Breast epithelium (tissue), 4 donors: ENCODE measurements at regions not wholly inside any gene's neighbourhood (a gene's known extent, or its start where the extent isn't known, plus 50 kb on each side); places are given as distances from the start of the nearest gene placed in this dataset.

Experiments
- DNase-seq, 2 donors: peaks; one replicate each; pipeline ENCODE4 v3.0.0-alpha.2; 2019; ENCODE audit warnings: low spot score in 2 of 2
- H3K27ac ChIP-seq, 2 donors: fragments of 200-600 bp; sonication (generic) in 1 of 2; one replicate each; pipeline ENCODE4 v1.5.1; 2016 to 2019; ENCODE audit warnings: mild to moderate bottlenecking in 1 of 2
- H3K27me3 ChIP-seq, 2 donors: fragments of 200-600 bp; sonication (generic) in 1 of 2; one replicate each; pipeline versions ENCODE4 v1.5.1 to v1.6.0; 2017 to 2019; ENCODE audit warnings: control low read depth in 1 of 2, mild to moderate bottlenecking in 1 of 2
- H3K36me3 ChIP-seq: fragments of 200-600 bp; one replicate; pipeline ENCODE4 v1.5.1; 2019
- H3K4me1 ChIP-seq, 2 donors: fragments of 200-600 bp; sonication (generic); one replicate each; pipeline ENCODE4 v1.5.1; 2016 to 2019; ENCODE audit warnings: control low read depth in 1 of 2
- H3K4me3 ChIP-seq, 3 donors: fragments of 200-600 bp; sonication (generic); 1 replicate in 2 of 3; 2 replicates in 1 of 3; pipeline ENCODE4 v1.5.1; 2016 to 2019; ENCODE audit warnings: mild to moderate bottlenecking in 3 of 3, moderate library complexity in 2 of 3
- H3K9me3 ChIP-seq, 2 donors: fragments of 200-600 bp; sonication (generic) in 1 of 2; one replicate each; pipeline ENCODE4 v1.5.1; 2016 to 2019; ENCODE audit warnings: control low read depth in 1 of 2
- POLR2A ChIP-seq: fragments of 450-650 bp; IDR thresholded peaks from one replicate; pipeline ENCODE4 v1.6.1; 2016; ENCODE audit warnings: antibody characterized with exemption, mild to moderate bottlenecking, moderate library complexity
- POLR2AphosphoS5 ChIP-seq, 3 donors: sonication (generic); formaldehyde crosslinking; IDR thresholded peaks; one replicate each; pipeline ENCODE4 v1.6.1; 2017; ENCODE audit warnings: antibody characterized with exemption in 3 of 3
- intact Hi-C: fragments of 100-400 bp; cut with DNase I; formaldehyde crosslinking; loops from one replicate; pipeline ENCODE4 v1.15.1; 2023; ENCODE audit warnings: low total_unique reads
- TF ChIP-seq, protein P1 (sequence below), 3 donors: fragments of 450-650 bp; IDR thresholded peaks; one replicate each; pipeline ENCODE4 v1.5.1; 2016 to 2017; ENCODE audit warnings: antibody characterized with exemption in 3 of 3, mild to moderate bottlenecking in 3 of 3, moderate library complexity in 3 of 3

DNA sequence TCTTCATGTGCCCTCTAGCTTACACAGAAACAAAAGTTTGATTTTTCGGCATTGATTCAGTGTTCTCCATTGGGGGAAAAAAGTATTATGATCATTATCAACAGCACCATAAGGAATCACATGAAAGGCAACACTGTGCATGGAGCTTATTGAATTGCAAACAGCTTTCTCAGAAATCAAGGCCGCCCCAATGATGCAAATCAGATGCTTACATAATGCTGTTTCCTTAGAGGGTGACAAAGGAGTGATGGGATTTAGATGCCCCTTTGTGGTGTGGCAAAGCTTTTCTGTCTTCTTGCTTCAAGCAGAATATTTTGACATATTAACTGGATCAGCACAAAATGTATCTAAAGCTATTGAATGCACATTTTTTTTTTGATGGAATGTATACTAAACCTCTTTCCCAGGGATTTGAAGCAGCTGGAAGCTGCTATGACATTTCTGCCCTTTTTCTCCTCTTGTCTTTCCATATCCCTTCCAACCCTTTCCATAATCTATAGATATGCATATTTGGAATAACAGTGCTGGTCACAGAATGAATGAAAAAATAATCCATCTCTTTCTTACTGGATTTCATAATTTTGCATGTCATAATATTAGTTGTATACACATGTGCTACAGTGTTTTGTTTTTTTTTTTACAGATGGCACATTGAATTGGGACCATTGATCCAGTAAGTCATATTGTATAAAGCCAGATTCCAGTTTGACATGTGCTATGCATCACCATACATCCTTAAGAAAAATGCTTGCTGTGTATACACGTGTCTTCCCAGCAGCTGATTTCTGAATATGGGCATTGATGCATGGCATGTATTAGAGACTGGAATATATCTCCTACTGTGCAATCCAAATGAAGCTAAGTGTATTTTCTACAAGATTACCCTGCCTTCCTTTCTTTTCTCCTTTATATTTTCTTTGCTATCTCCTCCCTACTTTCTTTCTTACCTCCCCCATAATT, 259.7 kb upstream of the DCN start:
- Histone ChIP-seq H3K4me3 (no peak overlapping the region), H3K36me3 (no peaks in the 10 kb centered on the region), H3K4me1 (no peaks in the 10 kb centered on the region), H3K9me3 (no peaks in the 10 kb centered on the region), H3K27me3 (no peaks in the 10 kb centered on the region), H3K27ac (no peak overlapping the region)
- TF ChIP-seq, protein P1, sequence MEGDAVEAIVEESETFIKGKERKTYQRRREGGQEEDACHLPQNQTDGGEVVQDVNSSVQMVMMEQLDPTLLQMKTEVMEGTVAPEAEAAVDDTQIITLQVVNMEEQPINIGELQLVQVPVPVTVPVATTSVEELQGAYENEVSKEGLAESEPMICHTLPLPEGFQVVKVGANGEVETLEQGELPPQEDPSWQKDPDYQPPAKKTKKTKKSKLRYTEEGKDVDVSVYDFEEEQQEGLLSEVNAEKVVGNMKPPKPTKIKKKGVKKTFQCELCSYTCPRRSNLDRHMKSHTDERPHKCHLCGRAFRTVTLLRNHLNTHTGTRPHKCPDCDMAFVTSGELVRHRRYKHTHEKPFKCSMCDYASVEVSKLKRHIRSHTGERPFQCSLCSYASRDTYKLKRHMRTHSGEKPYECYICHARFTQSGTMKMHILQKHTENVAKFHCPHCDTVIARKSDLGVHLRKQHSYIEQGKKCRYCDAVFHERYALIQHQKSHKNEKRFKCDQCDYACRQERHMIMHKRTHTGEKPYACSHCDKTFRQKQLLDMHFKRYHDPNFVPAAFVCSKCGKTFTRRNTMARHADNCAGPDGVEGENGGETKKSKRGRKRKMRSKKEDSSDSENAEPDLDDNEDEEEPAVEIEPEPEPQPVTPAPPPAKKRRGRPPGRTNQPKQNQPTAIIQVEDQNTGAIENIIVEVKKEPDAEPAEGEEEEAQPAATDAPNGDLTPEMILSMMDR (IDR thresholded peaks at IDR 0.05) = no peak
- TF ChIP-seq POLR2AphosphoS5 (IDR thresholded peaks at IDR 0.05) = no peak
- TF ChIP-seq POLR2A = no peak
- intact Hi-C loops = no loop called here
- no peak for DNase-seq

DNA sequence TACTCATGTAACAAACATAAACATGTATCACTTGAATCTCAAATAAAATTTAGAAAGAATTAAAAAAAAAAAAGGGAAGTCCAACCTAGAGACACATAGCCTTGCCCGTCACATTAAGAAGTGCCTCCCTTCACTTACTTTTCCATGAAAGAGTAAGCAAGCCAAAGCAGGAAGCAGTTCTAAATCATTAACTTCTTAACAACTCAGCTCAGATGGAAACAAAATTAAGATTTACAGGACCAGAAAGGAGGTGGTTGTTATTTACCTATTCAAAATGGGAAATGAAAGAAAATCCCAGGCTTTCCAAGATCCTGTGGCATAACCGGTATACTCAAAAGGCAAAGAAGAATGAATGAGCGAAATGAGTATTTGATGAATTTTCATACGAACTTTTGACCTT, 258.6 kb upstream of the DCN start:
- intact Hi-C loops = no loop called here
- TF ChIP-seq POLR2AphosphoS5 (IDR thresholded peaks at IDR 0.05) (no peak), POLR2A (no peak)
- TF ChIP-seq, protein P1 (IDR thresholded peaks at IDR 0.05) = no peak
- Histone ChIP-seq H3K27ac (no peak overlapping the region), H3K9me3 (no peaks in the 10 kb centered on the region), H3K4me3 (no peak overlapping the region), H3K4me1 (no peaks in the 10 kb centered on the region), H3K36me3 (no peaks in the 10 kb centered on the region), H3K27me3 (no peaks in the 10 kb centered on the region)
- DNase-seq = no peak

DNA sequence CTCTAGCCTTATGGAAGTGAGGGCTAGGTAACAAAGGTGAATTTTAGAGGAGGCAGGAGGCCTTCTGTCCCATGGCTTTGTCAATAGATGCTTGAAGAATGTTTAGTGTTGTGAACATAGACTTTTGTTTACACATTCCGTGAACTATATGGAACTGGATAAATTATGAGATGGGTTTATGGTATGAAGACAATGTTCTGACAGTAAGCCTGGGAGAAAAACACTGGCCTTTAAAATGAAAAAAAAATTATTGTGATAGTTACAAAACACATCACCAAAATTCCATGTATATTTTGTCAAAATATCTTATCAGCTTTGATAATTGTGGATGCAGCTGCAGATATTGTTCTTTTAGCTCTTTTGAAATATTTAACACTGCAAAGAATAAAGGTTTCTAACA, 251.5 kb upstream of the DCN start:
- no peak overlapping the region for H3K4me3 ChIP-seq
- H3K36me3 ChIP-seq = no peaks in the 10 kb centered on the region
- intact Hi-C loops = no loop called here
- no peaks in the 10 kb centered on the region for H3K9me3 ChIP-seq
- TF ChIP-seq, protein P1 (IDR thresholded peaks at IDR 0.05) = no peak
- no peak for TF ChIP-seq POLR2A
- TF ChIP-seq POLR2AphosphoS5 (IDR thresholded peaks at IDR 0.05) = no peak
- H3K4me1 ChIP-seq = no peaks in the 10 kb centered on the region
- no peak overlapping the region for H3K27ac ChIP-seq
- no peaks in the 10 kb centered on the region for H3K27me3 ChIP-seq
- no peak for DNase-seq

DNA sequence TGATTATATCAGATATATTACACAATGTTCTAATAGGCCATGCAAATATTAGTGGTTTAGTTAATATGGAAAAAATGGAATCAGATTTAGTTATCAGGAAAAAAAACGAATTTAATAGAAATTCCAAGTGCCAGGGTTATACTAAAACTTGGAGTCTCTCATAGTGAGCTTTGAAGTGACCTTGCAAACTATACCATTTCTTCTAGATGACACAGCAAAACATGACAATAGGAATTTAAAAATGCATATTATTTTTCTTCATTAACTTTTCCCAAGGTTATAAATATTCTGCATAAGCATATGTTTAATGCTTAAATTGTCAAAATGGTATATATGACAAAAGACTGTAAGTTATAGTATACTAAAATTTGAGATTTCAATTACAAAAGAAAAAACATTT, 250.1 kb upstream of the DCN start:
- H3K9me3 ChIP-seq = no peaks in the 10 kb centered on the region
- no peak for DNase-seq
- TF ChIP-seq, protein P1 (IDR thresholded peaks at IDR 0.05) = no peak
- no peak for TF ChIP-seq POLR2AphosphoS5 (IDR thresholded peaks at IDR 0.05)
- no peak for TF ChIP-seq POLR2A
- intact Hi-C loops = no loop called here
- H3K27me3 ChIP-seq = no peaks in the 10 kb centered on the region
- H3K4me3 ChIP-seq = no peak overlapping the region
- H3K36me3 ChIP-seq = no peaks in the 10 kb centered on the region
- H3K4me1 ChIP-seq = no peaks in the 10 kb centered on the region
- no peak overlapping the region for H3K27ac ChIP-seq

DNA sequence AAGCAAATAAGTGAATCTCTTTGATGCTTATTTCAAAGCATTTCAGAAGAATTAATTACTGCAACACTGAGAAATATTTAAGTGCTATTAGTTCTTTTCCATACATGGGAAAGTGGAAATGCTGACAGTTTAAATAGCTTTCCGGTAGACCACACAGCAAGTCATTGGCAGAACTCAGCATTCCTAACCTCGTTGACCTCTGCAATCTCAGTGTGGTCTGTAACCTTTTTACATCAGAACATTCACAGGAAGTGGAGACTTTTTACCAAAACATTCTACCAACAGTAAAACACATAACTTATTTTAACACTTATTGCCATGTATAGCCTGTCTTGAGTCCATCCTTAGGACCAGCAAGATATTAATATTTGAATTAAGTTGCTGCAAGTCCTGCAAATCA, 249.5 kb upstream of the DCN start:
- no peak overlapping the region for H3K4me3 ChIP-seq
- intact Hi-C loops = no loop called here
- TF ChIP-seq POLR2AphosphoS5 (IDR thresholded peaks at IDR 0.05) (no peak), POLR2A (no peak)
- TF ChIP-seq, protein P1 (IDR thresholded peaks at IDR 0.05) = no peak
- no peaks in the 10 kb centered on the region for H3K27me3 ChIP-seq
- no peaks in the 10 kb centered on the region for H3K36me3 ChIP-seq
- H3K4me1 ChIP-seq = no peaks in the 10 kb centered on the region
- no peak overlapping the region for H3K27ac ChIP-seq
- H3K9me3 ChIP-seq = no peaks in the 10 kb centered on the region
- no peak for DNase-seq
